Epithelial cell of esophagus (primary cell): ENCODE measurements at regions not wholly inside any gene's neighbourhood (a gene's known extent, or its start where the extent isn't known, plus 50 kb on each side); places are given as distances from the start of the nearest gene placed in this dataset.

ENCODE experiments used
- DNase-seq: peaks from one replicate; pipeline ENCODE4 v3.0.0; 2010; ENCODE audit warnings: low read depth
- H3K4me3 ChIP-seq: 2 replicates; pipeline ENCODE4 v1.5.1; 2011; ENCODE audit warnings: mild to moderate bottlenecking, low read length, control low read depth
- CTCF ChIP-seq: IDR thresholded peaks from 2 replicates; pipeline ENCODE4 v1.5.1; 2011; ENCODE audit warnings: low read depth, mild to moderate bottlenecking, low read length, control low read depth, inconsistent platforms; ENCODE audit not compliant: insufficient read depth; ENCODE audit errors: missing control alignments

GRCh38 chr11:35078470-35078735 lies 60.6 kb upstream of the CD44 start:
- DNase-seq = no peak

DNA sequence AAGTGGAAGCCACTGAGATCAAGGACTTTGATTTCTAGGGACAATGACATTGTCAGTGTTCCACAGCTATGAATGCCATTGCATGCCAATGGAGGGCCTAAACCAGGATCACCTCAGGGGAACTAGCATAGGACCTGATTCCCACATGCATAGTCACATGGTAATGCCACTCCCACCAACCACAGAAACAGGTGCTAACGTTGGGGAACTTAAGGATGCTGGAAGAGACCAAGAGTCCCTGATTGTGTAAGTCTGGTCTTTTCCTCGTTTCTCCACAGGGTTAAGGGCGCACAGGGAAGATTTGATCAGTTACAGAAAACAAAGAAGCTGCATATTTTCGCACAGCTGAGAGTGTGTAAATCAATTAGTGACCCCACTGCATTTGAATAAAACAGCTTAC lies 59.4 kb upstream of the CD44 start:
- TF ChIP-seq CTCF = no peak
- DNase-seq = no peak
- no peak overlapping the region for H3K4me3 ChIP-seq

More at GRCh38 chr11:35078470-35078735, 60.6 kb upstream of the CD44 start:
- H3K4me3 ChIP-seq = no peak overlapping the region
- TF ChIP-seq CTCF = no peak

DNA sequence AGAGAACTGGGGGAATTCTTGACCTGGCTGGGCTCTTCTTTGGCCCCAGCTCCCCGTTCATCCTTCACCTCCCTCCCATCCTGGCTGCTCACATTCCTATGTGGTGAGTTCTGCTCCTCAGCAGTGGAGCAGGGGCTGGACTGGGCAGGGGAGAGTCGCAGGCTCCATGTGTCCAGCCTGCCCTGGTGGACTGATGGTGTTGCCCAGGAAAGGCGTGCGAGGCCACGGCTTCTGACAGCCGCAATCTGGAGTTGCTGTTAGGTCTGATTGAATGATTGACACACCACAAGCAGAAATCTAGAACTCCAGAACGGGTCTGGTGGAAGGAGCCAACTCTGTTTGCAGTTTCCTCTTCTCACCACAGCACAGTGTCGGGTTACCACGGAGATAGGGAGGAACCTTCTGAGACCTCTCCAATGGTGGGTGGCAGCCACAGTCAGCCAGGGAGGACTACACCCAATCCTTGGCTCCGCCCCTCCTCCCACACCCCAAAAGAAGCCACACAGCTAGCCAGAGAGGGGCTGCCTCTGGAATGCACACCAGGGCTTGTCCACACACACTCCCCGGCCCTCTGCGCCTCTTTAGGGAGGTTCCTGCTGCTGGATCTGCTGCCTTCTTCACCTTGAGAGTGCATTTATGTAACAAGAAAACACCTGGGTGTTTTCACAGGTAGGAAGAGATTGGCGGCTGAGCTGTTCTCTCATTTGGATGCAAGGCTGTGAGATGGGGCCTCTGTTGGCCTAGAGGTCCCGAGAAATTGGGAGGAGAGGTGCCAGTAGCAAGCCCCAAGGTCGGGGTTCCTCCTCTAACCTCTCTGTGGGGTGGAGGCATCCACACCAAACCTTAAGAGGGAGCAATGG lies 56.4 kb upstream of the CD44 start:
- peak; percentile 74 for DNase-seq
- H3K4me3 ChIP-seq = no peak overlapping the region

GRCh38 chr11:35083181-35083430 lies 55.9 kb upstream of the CD44 start:
- peak; percentile 33 for DNase-seq
- no peak for TF ChIP-seq CTCF
- no peak overlapping the region for H3K4me3 ChIP-seq

More for the DNA sequence above, 56.4 kb upstream of the CD44 start:
- peak; percentile 17 for TF ChIP-seq CTCF

DNA sequence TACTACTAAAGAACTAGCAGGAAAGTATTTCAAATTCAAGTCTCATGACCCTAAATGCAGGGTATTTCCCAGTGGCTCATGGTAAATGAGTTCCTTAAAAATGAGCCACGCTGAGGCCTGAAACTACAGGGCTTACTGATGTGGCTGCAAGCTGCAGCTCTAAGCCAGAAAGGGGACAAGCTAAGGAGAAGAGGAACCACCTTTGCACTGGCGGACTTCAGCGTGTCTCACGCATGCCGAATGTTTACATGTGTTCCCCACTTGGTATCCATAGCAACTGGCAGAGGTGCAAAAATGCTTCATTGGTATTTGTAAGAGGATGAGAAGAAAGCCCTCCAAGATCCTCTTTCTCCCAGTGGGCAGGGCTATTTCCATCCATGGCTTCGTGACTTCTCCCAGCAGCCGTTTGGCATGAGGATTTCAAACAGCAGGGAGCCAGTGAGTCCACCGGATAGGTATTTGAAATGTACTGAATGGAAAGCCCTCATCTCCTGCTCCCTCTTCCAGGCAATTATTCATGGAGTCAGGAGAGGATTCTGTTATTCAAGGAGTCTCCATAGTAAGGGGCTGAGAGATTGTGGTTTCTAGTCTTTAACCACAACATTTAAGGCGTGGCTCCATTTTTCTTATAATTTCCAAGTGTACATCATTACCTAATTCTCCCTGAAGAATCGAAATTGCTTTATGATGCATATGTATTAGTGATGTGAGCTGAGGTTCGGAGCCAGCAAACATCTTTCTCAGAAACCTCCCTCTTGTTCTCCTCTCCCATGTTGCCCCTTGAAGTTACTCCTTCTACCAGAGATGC lies 55.3 kb upstream of the CD44 start:
- TF ChIP-seq CTCF = no peak
- H3K4me3 ChIP-seq = no peak overlapping the region
- DNase-seq = peak; percentile 63

- DNase-seq = no peak
- TF ChIP-seq CTCF = no peak
- no peak overlapping the region for H3K4me3 ChIP-seq
These were observed 54.0 kb upstream of the CD44 start for GRCh38 chr11:35084817-35085440.
